Upper lobe of left lung (tissue), 4 donors: ENCODE measurements at regions not wholly inside any gene's neighbourhood (a gene's known extent, or its start where the extent isn't known, plus 50 kb on each side); places are given as distances from the start of the nearest gene placed in this dataset.

ENCODE experiments used
- CTCF ChIP-seq, 6 experiments: fragments of 450-650 bp in 4 of 6; fragments of 200-600 bp in 2 of 6; sonication (generic) in 2 of 6; IDR thresholded peaks; one replicate each; pipeline ENCODE4 v1.5.1; 2016 to 2019; ENCODE audit warnings: antibody characterized with exemption in 6 of 6
- EP300 ChIP-seq, 4 donors: sonication (generic); formaldehyde crosslinking; IDR thresholded peaks; one replicate each; pipeline ENCODE4 v1.5.1; 2017; ENCODE audit warnings: antibody characterized with exemption in 4 of 4, control low read depth in 2 of 4
- POLR2AphosphoS5 ChIP-seq, 2 donors: sonication (generic); formaldehyde crosslinking; IDR thresholded peaks; one replicate each; pipeline ENCODE4 v1.5.1; 2017; ENCODE audit warnings: antibody characterized with exemption in 2 of 2

GRCh38 chr6:27129917-27130316 lies 117.6 kb upstream of the PRSS16 start:
- TF ChIP-seq EP300 (IDR thresholded peaks at IDR 0.05) (no peak), CTCF (IDR thresholded peaks at IDR 0.05) (no peak), POLR2AphosphoS5 (IDR thresholded peaks at IDR 0.05) (no peak)
